DLD1 (cell line): ENCODE measurements at regions not wholly inside any gene's neighbourhood (a gene's known extent, or its start where the extent isn't known, plus 50 kb on each side); places are given as distances from the start of the nearest gene placed in this dataset.

ENCODE experiments used
- in situ Hi-C: cut with HindIII; loops from 2 replicates; pipeline ENCODE4 v1.10.0; 2017; ENCODE audit warnings: low sequenced_read_pairs

DNA sequence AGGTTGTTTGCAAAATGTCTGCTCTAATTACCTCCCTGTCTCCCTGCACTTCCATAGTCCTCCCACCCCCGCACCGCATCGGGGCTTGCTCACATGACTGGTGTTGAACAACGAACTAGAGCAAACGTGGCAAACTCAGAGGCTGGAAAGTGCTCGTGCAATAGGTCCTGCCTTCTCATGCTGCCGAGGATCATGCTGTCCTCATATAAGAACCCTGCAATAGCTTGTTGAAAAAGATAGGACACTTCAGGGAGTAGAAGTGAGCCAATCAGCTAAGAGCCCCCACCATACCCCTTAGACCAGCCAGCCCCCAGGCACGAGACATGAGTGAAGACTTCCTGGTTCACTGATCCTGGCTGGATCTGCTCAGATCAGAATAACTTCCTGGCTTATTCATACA, 219.2 kb downstream of the C6orf118 start:
- in situ Hi-C loops = no loop called here

DNA sequence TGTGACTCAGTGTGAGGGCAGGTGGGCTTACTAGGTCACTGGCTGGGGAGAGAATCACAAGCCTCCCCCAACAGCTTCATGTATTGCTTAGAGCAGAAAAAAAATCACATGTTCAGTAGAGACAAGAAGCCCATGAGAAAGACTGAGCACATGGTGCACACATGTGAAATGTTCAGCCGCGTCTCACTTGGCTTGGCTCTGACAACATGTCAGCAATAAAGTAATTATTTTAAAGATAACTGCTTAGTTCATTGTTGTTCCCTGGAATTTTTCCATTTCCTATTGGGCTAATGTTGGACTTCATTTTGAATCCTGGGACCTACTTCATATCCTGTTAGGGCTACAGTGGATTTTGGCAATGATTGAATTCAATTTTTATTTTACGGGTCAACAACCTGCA, 222.6 kb downstream of the C6orf118 start:
- in situ Hi-C loops = no loop called here

DNA sequence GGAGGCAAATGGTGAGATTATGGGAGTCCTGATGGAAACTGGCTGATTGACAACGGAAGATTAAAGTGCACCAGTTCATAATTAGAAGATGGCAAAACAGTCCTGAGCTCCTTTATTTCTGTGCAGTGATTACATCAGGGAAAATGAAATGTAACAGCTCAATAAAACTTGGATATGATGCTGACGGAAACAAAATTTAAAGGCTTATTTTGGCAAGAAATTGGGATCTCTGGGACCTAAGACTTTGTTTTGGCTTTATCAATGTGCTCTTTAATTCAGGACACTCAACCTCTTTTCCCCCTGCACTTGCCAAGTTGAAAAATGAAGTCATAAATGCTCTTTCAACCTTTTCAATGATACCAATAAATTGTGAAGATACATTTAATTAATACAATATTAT, 226.8 kb downstream of the C6orf118 start:
- in situ Hi-C loops = no loop called here

DNA sequence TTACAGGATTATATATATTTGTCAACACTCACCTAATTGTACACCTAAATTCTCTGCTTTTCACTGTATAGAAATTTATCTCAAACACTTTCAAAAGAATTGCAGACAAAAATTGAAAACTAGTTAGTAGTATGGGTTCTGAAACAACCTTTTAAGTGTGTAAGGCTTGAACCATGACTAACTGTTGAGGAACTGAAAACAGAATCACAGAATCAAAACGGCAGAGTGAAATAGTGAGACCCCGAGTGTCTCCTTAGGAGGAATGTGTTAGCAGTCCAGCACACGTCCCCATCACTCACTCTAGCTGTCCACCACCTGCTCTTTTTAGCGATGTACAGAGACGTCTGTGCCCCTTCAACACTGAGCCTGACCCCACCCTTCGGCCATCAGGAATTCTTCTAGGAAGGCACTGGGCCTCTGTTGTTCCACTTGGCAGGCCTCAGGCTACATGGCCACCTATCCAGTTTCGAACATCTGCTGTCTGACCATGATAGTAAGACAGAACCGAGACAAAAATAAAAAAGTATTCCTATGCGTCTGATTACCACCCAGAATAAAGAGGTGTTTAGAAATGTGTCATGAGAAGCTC, 227.4 kb downstream of the C6orf118 start:
- in situ Hi-C loops = no loop called here

DNA sequence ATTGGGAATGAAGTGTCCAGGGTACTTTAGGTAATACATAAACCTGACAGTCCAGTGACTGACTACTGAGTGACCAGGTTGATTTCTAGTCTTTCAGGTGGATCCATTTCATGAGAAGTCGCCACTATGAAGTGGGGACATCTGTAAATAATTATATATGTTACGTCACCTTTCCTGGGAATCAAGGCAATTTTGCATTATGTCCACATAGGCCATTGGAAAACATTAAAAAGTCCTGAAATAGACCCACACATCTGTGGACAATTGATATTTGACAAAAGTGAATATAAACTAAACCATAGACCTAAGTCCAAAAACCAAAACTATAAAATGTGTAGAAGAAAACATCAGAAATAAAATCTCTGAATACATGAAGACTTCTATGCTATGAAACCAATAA, 231.5 kb downstream of the C6orf118 start:
- in situ Hi-C loops = no loop called here

DNA sequence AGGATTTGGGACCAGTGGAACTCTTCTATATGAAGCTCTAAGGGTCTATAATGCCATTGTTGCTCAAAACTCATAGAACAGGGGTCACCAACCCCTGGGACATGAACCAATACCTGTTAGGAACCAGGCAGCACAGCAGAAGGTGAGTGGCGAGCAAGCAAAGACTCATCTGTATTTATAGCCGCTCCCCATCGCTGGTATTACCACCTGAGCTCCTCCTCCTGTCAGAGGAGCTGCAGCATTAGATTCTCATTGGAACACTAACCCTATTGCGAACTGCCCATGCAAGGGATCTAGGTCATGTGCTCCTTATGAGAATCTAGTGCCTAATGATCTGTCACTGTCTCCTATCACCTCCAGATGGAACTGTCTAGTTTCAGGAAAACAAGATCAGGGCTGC, 237.5 kb downstream of the C6orf118 start:
- in situ Hi-C loops = no loop called here

DNA sequence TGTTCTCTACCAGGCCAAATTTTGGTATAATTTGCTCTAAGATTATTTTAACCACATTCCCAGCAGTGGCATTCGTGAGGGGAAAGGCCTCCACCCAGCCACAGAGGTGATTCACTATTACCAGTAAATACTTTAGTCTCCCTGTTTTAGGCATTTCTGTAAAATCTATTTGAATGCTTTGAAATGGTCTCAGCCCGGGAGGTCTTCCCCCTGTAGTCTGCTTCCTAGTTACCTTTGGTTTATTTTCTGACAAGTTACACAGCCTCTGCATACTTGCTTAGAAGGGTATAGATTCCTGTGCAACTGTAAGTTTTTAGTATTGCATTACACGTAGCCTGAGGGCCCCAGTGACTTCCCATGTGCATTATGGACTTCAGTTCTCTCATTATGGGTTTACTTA, 248.7 kb downstream of the C6orf118 start:
- in situ Hi-C loops = no loop called here

DNA sequence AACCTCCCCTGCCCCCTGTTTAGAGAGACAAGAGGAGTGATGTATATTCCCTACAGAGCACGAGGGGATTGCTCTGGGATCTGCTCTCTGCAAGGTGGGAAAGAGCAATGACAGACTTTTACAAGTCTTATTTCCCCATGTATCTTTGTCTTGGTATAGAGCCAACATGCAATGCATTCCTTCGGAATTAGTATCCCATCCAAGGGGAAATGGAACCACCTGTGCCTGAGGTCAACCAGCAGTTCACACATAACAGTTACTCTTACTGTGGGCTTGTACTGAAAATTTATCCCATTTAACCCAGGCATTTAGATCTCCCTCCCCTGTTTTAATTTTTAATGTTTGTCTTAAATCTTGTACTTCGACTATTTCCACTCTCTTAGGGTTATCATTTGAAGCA, 250.4 kb downstream of the C6orf118 start:
- in situ Hi-C loops = no loop called here

DNA sequence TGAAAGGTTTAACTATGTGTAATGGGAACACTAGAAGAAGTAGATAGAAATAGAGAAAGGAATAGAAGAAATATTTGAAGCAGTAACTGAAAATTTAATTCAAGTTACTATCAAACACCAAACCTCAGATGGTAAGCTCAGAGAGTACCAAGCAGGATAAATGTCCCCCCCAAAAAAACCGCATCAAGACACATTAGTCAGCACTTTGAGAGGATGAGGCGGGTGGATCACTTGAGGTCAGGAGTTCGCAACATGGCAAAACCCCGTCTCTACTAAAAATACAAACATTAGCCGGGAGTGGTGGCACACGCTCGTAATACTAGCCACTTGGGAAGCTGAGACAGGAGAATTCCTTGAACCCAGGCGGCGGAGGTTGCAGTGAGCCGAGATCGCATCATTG, 253.1 kb downstream of the C6orf118 start:
- in situ Hi-C loops = no loop called here

DNA sequence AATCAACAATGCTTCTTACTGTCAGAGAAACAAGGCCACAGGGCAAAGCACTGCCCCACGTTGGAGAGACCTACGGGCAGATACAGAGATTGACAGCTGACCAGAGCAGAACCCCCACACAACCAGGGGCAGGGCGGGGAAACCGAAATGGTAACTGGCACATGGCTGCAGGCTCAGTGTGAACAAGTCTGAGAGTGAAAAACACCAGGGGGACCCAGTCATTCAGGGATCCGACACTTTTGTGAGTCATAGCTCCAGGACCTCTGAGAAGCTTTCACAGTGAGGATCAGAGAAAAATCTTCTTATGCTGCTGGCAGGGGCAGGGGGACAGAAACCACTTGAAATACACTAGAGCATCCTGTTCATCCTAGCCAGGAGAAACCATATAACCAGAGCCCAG, 254.2 kb downstream of the C6orf118 start:
- in situ Hi-C loops = no loop called here

DNA sequence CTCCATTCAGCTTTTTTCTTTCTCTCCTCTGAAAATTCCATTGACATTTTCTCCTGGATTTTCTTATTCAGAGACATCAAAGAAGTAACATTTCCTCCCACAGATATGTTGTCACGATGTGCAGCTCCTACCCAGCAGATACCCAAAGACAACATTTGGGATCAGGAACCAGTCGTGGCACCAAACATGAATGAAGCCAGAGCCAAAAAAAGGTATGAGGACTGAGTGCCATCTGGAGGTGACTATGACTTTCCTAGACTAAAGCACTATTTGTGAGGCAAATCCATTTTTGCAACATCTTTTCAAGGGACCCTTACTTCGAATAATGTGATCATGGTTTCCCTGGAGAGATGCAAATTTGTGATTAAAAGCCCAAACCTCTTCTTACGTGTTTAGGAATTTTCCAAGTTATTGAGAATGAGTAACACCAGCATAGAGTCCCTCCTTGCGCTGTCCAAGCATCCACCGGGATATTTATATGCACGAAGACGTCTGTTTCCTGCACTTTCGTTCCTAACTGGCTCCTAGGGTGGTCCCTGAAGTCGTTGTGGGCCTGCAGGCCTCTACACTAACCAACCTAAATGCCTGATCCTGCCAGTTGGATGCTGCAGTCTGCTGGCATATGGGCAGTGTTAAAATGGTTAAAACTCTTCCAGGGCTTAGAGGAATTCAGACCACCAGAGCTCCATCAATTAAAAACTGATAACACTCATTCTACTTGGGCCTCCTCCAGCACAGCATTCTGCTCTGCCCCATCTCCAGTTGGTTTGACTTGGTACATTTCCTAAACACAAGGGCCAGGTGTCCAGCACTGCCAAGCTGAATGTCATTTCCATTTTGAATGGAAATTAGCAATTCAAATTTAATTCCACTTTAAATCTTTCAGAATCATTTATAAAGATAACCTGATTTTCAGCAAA, 256.6 kb downstream of the C6orf118 start:
- in situ Hi-C loops = no loop called here

DNA sequence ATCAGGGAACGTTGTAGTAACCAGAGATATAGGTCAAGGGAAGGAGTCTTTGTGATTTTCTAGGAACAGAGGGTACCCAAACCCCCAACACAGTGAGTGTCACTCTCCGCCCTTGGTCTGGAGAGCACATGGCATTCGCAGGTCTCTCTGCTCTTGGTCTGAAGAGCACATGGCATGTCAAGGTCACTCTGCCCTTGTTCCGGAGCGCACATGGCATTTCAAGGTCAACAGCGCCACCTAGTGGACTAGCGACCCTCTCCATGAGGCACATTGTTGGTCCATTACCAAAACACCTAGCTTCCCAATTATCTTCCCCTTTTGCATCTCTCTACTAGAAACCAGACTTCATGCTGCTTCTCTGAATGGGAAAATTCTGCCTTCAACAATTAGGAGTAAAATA, 260.0 kb downstream of the C6orf118 start:
- in situ Hi-C loops = no loop called here

DNA sequence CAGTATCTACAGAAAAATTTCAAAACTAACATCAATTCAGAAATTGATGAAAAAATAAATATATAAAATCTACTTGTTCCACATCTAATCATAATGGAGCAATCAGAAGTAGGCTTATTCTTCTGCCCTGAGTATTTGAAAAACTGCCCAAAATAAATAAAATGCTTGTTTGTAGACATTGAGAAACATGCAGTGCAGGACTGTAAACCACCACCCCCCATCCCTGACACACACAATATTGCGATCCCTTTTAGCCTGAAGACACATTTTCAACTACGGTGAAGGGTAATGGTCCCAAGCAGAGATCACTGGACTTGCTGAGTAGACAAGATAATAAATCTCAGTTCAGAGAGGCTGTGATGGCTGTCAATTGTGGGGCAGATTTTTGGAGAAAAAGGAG, 261.5 kb downstream of the C6orf118 start:
- in situ Hi-C loops = no loop called here

DNA sequence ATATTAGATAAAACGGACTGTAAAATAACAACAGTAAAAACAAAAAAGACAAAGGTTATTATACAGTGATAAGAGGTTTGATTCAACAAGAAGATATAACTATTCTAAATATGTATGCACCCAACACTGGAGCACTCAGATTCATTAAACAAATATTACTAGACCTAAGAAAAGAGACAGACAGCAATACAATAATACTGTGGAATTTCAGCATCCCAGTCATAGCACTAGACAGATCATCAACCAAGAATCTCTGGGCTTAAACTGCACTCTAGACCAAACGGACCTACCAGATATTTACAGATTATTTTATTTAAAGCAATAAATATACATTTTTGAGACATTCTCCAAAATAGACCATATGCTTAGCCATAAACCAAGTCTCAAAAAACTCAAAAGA, 263.8 kb downstream of the C6orf118 start:
- in situ Hi-C loops = no loop called here

DNA sequence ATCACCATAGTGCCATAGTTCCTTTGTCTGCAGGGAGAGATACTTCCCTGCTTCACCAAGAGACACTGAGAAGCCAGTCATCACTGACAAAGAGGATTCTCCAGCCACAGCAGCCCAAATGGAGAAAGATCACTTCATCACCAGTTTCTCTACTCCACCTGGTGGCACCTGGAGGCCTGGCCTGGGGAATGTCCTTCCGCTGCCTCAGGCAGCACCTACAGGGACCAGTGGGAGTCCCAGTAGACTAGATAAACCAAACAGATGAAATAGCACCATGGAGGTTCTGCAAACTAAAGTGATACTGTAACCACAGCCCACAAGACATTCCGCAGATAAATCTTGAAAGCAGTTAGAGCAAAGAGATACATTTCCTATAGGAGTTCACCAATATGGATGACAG, 266.5 kb downstream of the C6orf118 start:
- in situ Hi-C loops = no loop called here

DNA sequence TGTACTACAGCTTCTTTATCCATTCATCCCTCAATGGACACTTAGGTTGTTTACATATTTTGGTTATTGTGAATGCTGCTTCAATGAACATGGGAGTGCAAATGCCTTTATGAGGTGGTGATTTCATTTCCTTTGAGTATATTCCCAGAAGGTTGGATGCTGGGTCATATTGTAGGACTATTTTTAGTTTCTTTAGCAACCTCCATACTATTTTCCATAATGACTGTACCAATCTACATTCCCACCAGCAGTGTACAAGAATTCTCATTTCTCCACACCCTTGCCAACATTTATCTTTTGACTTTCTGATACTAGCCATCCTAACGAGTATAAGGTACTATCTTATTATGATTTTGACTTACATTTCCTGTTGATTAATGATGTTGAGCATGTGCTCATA, 269.0 kb downstream of the C6orf118 start:
- in situ Hi-C loops = no loop called here

DNA sequence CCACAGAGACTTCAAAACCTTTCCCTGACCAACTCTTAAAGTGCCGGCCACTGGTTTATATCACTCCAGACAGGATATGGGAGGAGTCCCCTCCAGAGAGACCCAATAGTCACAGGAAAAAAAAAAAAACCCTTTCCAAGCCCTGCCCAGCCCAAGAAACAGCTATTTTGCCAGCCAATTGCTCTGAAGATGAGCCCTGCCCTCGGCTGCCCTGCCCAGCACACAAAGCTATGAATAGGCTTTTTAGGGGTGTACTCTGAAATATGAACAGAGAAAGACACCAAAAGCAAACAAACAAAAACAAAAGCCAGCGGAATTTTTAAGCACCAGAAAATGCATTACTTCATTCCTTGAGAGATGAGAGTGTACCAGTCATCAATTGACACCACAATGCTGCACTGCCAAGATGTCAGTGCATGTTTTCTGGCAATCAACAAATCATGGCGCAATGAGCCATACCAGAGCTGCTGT, 275.1 kb downstream of the C6orf118 start:
- in situ Hi-C loops = no loop called here

DNA sequence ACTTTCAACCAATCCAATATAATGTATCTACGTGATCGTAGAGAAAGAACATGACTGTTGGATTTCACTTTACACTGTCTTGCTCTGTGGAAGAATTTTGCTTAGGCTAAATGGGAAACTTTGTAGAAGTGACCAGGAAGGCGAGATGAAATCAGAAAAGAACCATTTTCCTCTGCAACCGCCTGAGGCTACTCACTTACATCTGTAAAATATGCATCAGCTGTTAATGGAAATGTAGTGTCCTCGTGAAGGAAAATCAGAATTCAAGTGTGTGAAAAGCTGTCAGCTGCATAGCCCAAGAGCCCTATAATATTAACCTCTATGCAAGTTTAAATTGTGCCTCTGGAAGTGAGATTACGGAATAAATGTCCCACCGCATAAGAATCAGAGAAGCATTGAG, 277.9 kb downstream of the C6orf118 start:
- in situ Hi-C loops = no loop called here

DNA sequence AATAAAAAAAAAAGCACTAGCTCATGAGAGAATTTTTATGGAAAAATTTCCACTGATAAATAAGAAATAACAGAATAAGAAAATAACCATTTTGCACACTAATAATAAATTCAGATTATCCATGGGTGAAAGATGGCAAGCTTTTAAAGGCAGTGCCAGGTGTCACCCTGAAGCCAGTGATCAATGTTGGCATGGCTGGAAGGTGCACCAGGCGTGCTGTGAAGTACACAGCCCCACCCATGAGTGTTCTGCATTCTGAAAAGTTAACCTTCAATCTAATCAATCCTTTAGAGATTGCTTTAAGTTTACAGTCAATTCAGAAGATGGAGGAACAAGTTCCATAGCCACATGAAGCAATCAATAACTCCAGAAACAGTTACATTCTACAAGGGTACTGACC, 284.4 kb downstream of the C6orf118 start:
- in situ Hi-C loops = no loop called here

DNA sequence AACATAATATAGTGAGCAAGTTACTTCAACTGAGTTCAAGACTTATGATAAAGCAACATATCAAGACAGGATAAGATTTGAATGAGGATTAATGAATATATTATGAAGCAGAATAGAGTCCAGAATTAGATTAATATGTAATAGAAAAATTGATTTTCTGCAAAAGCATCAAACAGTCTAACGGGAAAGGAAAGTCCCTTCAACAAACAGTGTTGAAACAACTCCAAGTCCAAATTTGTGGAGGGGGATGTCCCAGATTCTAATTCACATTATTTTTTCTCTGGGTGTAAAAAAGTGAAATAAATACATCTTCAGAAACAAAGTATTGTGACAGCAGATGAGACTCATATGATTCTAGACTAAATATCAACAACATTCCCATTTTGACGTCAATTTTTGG, 289.7 kb downstream of the C6orf118 start:
- in situ Hi-C loops = no loop called here

DNA sequence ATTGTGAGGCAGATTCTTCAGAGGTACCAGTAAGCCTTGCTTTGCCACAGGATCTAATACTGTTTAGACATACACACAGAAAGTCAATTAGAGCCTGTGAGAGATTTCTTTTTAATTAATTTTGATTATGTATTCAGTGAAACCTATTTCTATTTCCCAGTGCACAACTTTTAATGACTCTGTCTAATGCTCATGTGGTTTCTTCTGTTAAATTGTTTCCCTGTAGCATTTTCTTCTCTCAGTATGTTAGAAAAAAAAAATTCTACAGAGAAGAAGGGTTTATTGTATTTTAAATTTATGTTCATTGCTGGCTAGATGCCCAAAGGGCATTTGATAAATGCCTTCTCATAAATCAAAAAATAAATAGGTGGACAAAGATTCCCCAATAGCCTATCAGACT, 293.7 kb downstream of the C6orf118 start:
- in situ Hi-C loops = no loop called here

DNA sequence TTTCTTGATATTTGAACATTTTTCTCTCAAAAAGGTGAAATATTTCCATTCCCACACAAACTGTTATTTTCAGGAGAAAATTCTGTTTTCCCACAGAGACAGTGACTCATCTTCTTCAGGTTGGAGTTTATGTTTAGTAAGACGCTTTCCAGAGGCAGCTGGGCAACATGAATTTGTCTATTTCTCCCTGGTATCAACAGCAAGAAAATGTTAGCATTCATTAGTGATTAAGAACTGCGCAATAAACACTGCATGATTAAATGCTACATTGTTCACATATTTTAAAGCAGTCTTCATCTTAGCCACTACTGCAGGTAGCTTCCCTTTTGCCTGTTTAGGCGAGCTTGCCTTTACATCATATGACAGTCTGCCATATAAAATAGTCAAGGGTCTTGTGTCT, 295.7 kb downstream of the C6orf118 start:
- in situ Hi-C loops = no loop called here
